CD14-positive monocyte (primary cell): ENCODE measurements at regions not wholly inside any gene's neighbourhood (a gene's known extent, or its start where the extent isn't known, plus 50 kb on each side); places are given as distances from the start of the nearest gene placed in this dataset.

ENCODE experiments used
- DNase-seq, 3 donors: peaks; one replicate each; pipeline ENCODE4 v3.0.0-alpha.2; 2011 to 2022
- H2AFZ ChIP-seq: 2 replicates; pipeline ENCODE4 v1.6.0; 2012; ENCODE audit warnings: mild to moderate bottlenecking, low read depth, low read length, inconsistent platforms; ENCODE audit not compliant: insufficient read depth, poor library complexity, severe bottlenecking
- H3K27ac ChIP-seq, 2 donors: 1 replicate in 1 of 2; 2 replicates in 1 of 2; pipeline ENCODE4 v1.5.1; 2012 to 2013; ENCODE audit warnings: low read length in 2 of 2, control low read depth in 1 of 2, inconsistent platforms in 1 of 2, low read depth in 1 of 2, mild to moderate bottlenecking in 1 of 2
- H3K27me3 ChIP-seq, 2 donors: one replicate each; pipeline versions ENCODE4 v1.6.0 to v1.6.1; 2011 to 2013; ENCODE audit warnings: low read length in 2 of 2; ENCODE audit not compliant: control insufficient read depth in 2 of 2, insufficient read depth in 2 of 2
- H3K36me3 ChIP-seq, 2 donors: replicated peaks in 1 of 2; 1 replicate in 1 of 2; 2 replicates in 1 of 2; pipeline versions ENCODE4 v1.5.1 to v1.6.1; 2012 to 2013; ENCODE audit warnings: low read length in 2 of 2, control low read depth in 1 of 2, inconsistent platforms in 1 of 2, mild to moderate bottlenecking in 1 of 2; ENCODE audit not compliant: insufficient read depth in 2 of 2, control insufficient read depth in 1 of 2
- H3K4me1 ChIP-seq, 2 donors: 1 replicate in 1 of 2; 2 replicates in 1 of 2; pipeline versions ENCODE4 v1.5.1 to v1.6.1; 2012 to 2013; ENCODE audit warnings: low read length in 2 of 2, control low read depth in 1 of 2, inconsistent platforms in 1 of 2, mild to moderate bottlenecking in 1 of 2, moderate library complexity in 1 of 2; ENCODE audit not compliant: insufficient read depth in 2 of 2, control insufficient read depth in 1 of 2
- H3K4me2 ChIP-seq: replicated peaks from 2 replicates; pipeline ENCODE3; 2012; ENCODE audit warnings: low read length, moderate library complexity, mild to moderate bottlenecking; ENCODE audit not compliant: poor library complexity, severe bottlenecking; ENCODE audit errors: extremely low read depth
- H3K4me3 ChIP-seq, 3 experiments: fragments of 200-600 bp in 1 of 3; sonication (generic) in 1 of 3; replicated peaks in 1 of 3; 1 replicate in 2 of 3; 2 replicates in 1 of 3; pipeline ENCODE4 v1.5.1; 2011 to 2013; ENCODE audit warnings: low read length in 3 of 3, mild to moderate bottlenecking in 3 of 3, control low read depth in 2 of 3, low read depth in 2 of 3, inconsistent platforms in 1 of 3, moderate library complexity in 1 of 3
- H3K79me2 ChIP-seq: 2 replicates; pipeline ENCODE4 v1.6.0; 2012; ENCODE audit warnings: mild to moderate bottlenecking, control low read depth, inconsistent platforms, low read length, moderate library complexity; ENCODE audit not compliant: insufficient read depth
- H3K9ac ChIP-seq: 2 replicates; pipeline ENCODE4 v1.6.0; 2017; ENCODE audit warnings: low read length, mild to moderate bottlenecking; ENCODE audit not compliant: insufficient read depth, poor library complexity, severe bottlenecking
- H3K9me3 ChIP-seq, 2 donors: replicated peaks in 1 of 2; 1 replicate in 1 of 2; 2 replicates in 1 of 2; pipeline versions ENCODE4 v1.5.1 to v1.6.1; 2012 to 2013; ENCODE audit warnings: low read length in 2 of 2, control low read depth in 1 of 2; ENCODE audit not compliant: control insufficient read depth in 1 of 2, insufficient read depth in 1 of 2
- H4K20me1 ChIP-seq: 2 replicates; pipeline ENCODE4 v1.6.0; 2012; ENCODE audit warnings: mild to moderate bottlenecking, low read length, control low read depth, moderate library complexity; ENCODE audit not compliant: insufficient read depth
- H3K27ac Mint-ChIP-seq, 7 donors: one replicate each; pipeline ENCODE4 v1.8.0; 2020; ENCODE audit warnings: mild to moderate bottlenecking in 7 of 7, mixed read lengths in 7 of 7, moderate library complexity in 6 of 7, inconsistent platforms in 2 of 7
- H3K27me3 Mint-ChIP-seq, 3 donors: one replicate each; pipeline ENCODE4 v1.8.0; 2021 to 2022; ENCODE audit warnings: low read depth in 3 of 3, mild to moderate bottlenecking in 3 of 3, mixed read lengths in 3 of 3, moderate library complexity in 3 of 3, inconsistent platforms in 1 of 3
- H3K36me3 Mint-ChIP-seq, 2 donors: one replicate each; pipeline ENCODE4 v1.8.0; 2020; ENCODE audit warnings: mixed read lengths in 2 of 2, inconsistent platforms in 1 of 2, mild to moderate bottlenecking in 1 of 2
- H3K4me1 Mint-ChIP-seq: one replicate; pipeline ENCODE4 v1.8.0; 2020; ENCODE audit warnings: mild to moderate bottlenecking, mixed read lengths
- H3K4me3 Mint-ChIP-seq, 2 donors: one replicate each; pipeline ENCODE4 v1.8.0; 2020; ENCODE audit warnings: mild to moderate bottlenecking in 2 of 2, mixed read lengths in 2 of 2, moderate library complexity in 1 of 2
- H3K9me3 Mint-ChIP-seq, 7 donors: one replicate each; pipeline ENCODE4 v1.8.0; 2020 to 2022; ENCODE audit warnings: mixed read lengths in 7 of 7, mild to moderate bottlenecking in 6 of 7, moderate library complexity in 6 of 7, inconsistent platforms in 2 of 7
- WGBS: methylation state at CpG from one replicate; pipeline ENCODE4 v1.1.5; 2013; ENCODE audit warnings: missing lambda C conversion rate; ENCODE audit not compliant: insufficient coverage; 5-methylcytosine and 5-hydroxymethylcytosine counted together
- intact Hi-C, 2 donors: fragments of 100-400 bp; cut with micrococcal nuclease; formaldehyde crosslinking; loops; one replicate each; pipeline versions ENCODE4 v1.15.0 to v1.15.1; 2023
- TF ChIP-seq, protein P1 (sequence below): fragments of 200-600 bp; IDR thresholded peaks from one replicate; pipeline ENCODE4 v1.8.0; 2022; ENCODE audit warnings: antibody characterized with exemption, mild to moderate bottlenecking

- Histone ChIP-seq H4K20me1 (peaks cover 40% of the 10 kb centered on the region), H3K4me3 (no peak overlapping the region), H3K27ac (peak overlapping the region in 1 of 2 donors; percentile 8), H3K9me3 (no peaks in the 10 kb centered on the region), H3K4me1 (no peaks in the 10 kb centered on the region), H3K79me2 (peaks cover 13% of the 10 kb centered on the region), H3K27me3 (no peaks in the 10 kb centered on the region), H3K36me3 (peaks cover 57 to 80% of the 10 kb centered on the region in 2 donors), H2AFZ (no peak overlapping the region), H3K4me2 (no peak overlapping the region), H3K9ac (no peak overlapping the region)
- peak overlapping the region in 2 of 7 donors; percentile 38 to 64 for H3K27ac Mint-ChIP-seq
- intact Hi-C loops, result no loop called here
- peaks cover 0 to 2% (median 0%) of the 10 kb centered on the region in 7 donors for H3K9me3 Mint-ChIP-seq
- no peak for DNase-seq
- no peak overlapping the region for H3K4me3 Mint-ChIP-seq
- H3K4me1 Mint-ChIP-seq, result no peaks in the 10 kb centered on the region
- H3K36me3 Mint-ChIP-seq, result peaks cover 68 to 81% of the 10 kb centered on the region in 2 donors
- TF ChIP-seq, protein P1, sequence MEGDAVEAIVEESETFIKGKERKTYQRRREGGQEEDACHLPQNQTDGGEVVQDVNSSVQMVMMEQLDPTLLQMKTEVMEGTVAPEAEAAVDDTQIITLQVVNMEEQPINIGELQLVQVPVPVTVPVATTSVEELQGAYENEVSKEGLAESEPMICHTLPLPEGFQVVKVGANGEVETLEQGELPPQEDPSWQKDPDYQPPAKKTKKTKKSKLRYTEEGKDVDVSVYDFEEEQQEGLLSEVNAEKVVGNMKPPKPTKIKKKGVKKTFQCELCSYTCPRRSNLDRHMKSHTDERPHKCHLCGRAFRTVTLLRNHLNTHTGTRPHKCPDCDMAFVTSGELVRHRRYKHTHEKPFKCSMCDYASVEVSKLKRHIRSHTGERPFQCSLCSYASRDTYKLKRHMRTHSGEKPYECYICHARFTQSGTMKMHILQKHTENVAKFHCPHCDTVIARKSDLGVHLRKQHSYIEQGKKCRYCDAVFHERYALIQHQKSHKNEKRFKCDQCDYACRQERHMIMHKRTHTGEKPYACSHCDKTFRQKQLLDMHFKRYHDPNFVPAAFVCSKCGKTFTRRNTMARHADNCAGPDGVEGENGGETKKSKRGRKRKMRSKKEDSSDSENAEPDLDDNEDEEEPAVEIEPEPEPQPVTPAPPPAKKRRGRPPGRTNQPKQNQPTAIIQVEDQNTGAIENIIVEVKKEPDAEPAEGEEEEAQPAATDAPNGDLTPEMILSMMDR, result no peak
- H3K27me3 Mint-ChIP-seq, result no peaks in the 10 kb centered on the region
- 92% methylated on average over 8 of the region's 11 CpGs for WGBS
Observed at GRCh38 chr17:64767269-64767997, 105.3 kb upstream of the SMURF2 start.

- no peak overlapping the region for H2AFZ ChIP-seq
- no peaks in the 10 kb centered on the region for H3K4me1 Mint-ChIP-seq
- TF ChIP-seq, protein P1, result no peak
- H3K36me3 ChIP-seq, result peaks cover 71 to 84% of the 10 kb centered on the region in 2 donors
- no peaks in the 10 kb centered on the region for H3K27me3 Mint-ChIP-seq
- peaks cover 11% of the 10 kb centered on the region for H3K79me2 ChIP-seq
- no peak overlapping the region for H3K4me3 ChIP-seq
- H3K4me2 ChIP-seq, result no peak overlapping the region
- 95% methylated on average over 7 of the region's 7 CpGs for WGBS
- H3K27ac ChIP-seq, result no peak overlapping the region
- H3K9me3 ChIP-seq, result no peaks in the 10 kb centered on the region
- H3K27me3 ChIP-seq, result no peaks in the 10 kb centered on the region
- peaks cover 72 to 81% of the 10 kb centered on the region in 2 donors for H3K36me3 Mint-ChIP-seq
- peaks cover 31% of the 10 kb centered on the region for H4K20me1 ChIP-seq
- no peak overlapping the region for H3K9ac ChIP-seq
- no peak overlapping the region for H3K4me3 Mint-ChIP-seq
- no peak overlapping the region for H3K27ac Mint-ChIP-seq
- no peaks in the 10 kb centered on the region for H3K4me1 ChIP-seq
- H3K9me3 Mint-ChIP-seq, result no peaks in the 10 kb centered on the region
- no peak for DNase-seq
- intact Hi-C loops, result no loop called here
Observed at GRCh38 chr17:64765191-64765889, 103.2 kb upstream of the SMURF2 start.
